HEK293 (cell line): ENCODE measurements at regions not wholly inside any gene's neighbourhood (a gene's known extent, or its start where the extent isn't known, plus 50 kb on each side); places are given as distances from the start of the nearest gene placed in this dataset.

ENCODE experiments used
- CTCF ChIA-PET: fragments of 350-600 bp; formaldehyde crosslinking; extraction: SDS; loops from one replicate; lab custom pipeline; 2021; ENCODE audit warnings: antibody characterized with exemption; lab: Yijun Ruan, JAX
- POLR2A ChIA-PET: fragments of 300-600 bp; formaldehyde crosslinking; extraction: SDS; loops from one replicate; lab custom pipeline; 2020; ENCODE audit warnings: antibody characterized with exemption, inconsistent platforms; lab: Yijun Ruan, JAX
- H3K27ac ChIP-seq: fragments of 200-500 bp; sonication (Bioruptor generic); 2 replicates; pipeline ENCODE4 v1.5.1; 2014; ENCODE audit warnings: low read depth, low read length, control low read depth, inconsistent platforms; ENCODE audit errors: extremely low read depth
- H3K36me3 ChIP-seq, 2 experiments: fragments of 200-500 bp in 1 of 2; sonication (Bioruptor generic) in 1 of 2; 1 replicate in 1 of 2; 2 replicates in 1 of 2; pipeline ENCODE4 v1.5.1; 2014 to 2017; ENCODE audit warnings: inconsistent platforms in 2 of 2, low read length in 2 of 2; ENCODE audit not compliant: control insufficient read depth in 2 of 2, insufficient read depth in 1 of 2
- H3K4me1 ChIP-seq: fragments of 200-500 bp; sonication (Bioruptor generic); 2 replicates; pipeline ENCODE4 v1.5.1; 2014; ENCODE audit warnings: mild to moderate bottlenecking, low read length, inconsistent platforms; ENCODE audit not compliant: control insufficient read depth, insufficient read depth
- H3K4me3 ChIP-seq: 2 replicates; pipeline ENCODE4 v1.5.1; 2011; ENCODE audit warnings: low read depth, mild to moderate bottlenecking, control low read depth, low read length, moderate library complexity
- H3K9me3 ChIP-seq: fragments of 200-500 bp; sonication (Bioruptor generic); 2 replicates; pipeline ENCODE4 v1.5.1; 2014; ENCODE audit warnings: low read depth, low read length, inconsistent platforms; ENCODE audit not compliant: control insufficient read depth, insufficient read depth
- BCL11B ChIP-seq: fragments of 450-650 bp; formaldehyde crosslinking; IDR thresholded peaks from 2 replicates; pipeline ENCODE4 v1.5.1; 2016; ENCODE audit warnings: low read depth, missing biosample characterization, missing genetic modification characterization
- EGR2 ChIP-seq: fragments of 450-650 bp; formaldehyde crosslinking; IDR thresholded peaks from 2 replicates; pipeline ENCODE4 v1.5.1; 2016; ENCODE audit warnings: low read depth, missing biosample characterization, missing genetic modification characterization
- IKZF3 ChIP-seq: fragments of 450-650 bp; IDR thresholded peaks from 2 replicates; pipeline ENCODE4 v1.5.0; 2018; ENCODE audit warnings: missing biosample characterization, mild to moderate bottlenecking, missing genetic modification characterization, moderate library complexity
- SCRT1 ChIP-seq: fragments of 450-650 bp; formaldehyde crosslinking; IDR thresholded peaks from 2 replicates; pipeline ENCODE4 v1.5.1; 2016; ENCODE audit warnings: missing biosample characterization, missing genetic modification characterization, borderline replicate concordance
- TCF7L2 ChIP-seq: IDR thresholded peaks from 2 replicates; pipeline ENCODE4 v1.6.1; 2011; ENCODE audit warnings: low read depth, mild to moderate bottlenecking, inconsistent platforms, low read length, moderate library complexity, borderline replicate concordance
- ZBTB49 ChIP-seq: fragments of 450-650 bp; formaldehyde crosslinking; IDR thresholded peaks from 2 replicates; pipeline ENCODE4 v1.5.1; 2016; ENCODE audit warnings: missing biosample characterization, missing genetic modification characterization, low read depth
- ZFHX2 ChIP-seq: fragments of 450-650 bp; formaldehyde crosslinking; conservative IDR thresholded peaks from 2 replicates; pipeline ENCODE4 v1.5.1; 2016; ENCODE audit warnings: missing biosample characterization, missing genetic modification characterization
- ZNF121 ChIP-seq: fragments of 450-650 bp; formaldehyde crosslinking; IDR thresholded peaks from 2 replicates; pipeline ENCODE4 v1.5.1; 2016; ENCODE audit warnings: missing biosample characterization, missing genetic modification characterization
- ZNF16 ChIP-seq: fragments of 450-650 bp; formaldehyde crosslinking; IDR thresholded peaks from 2 replicates; pipeline ENCODE4 v1.5.1; 2016; ENCODE audit warnings: low read depth, missing biosample characterization, missing genetic modification characterization
- ZNF223 ChIP-seq: fragments of 450-650 bp; formaldehyde crosslinking; IDR thresholded peaks from 2 replicates; pipeline ENCODE4 v1.5.1; 2016; ENCODE audit warnings: missing biosample characterization, missing genetic modification characterization
- ZNF311 ChIP-seq: fragments of 450-650 bp; formaldehyde crosslinking; IDR thresholded peaks from 2 replicates; pipeline ENCODE4 v1.5.1; 2017; ENCODE audit warnings: missing biosample characterization, missing genetic modification characterization, borderline replicate concordance
- ZNF335 ChIP-seq: fragments of 450-650 bp; formaldehyde crosslinking; conservative IDR thresholded peaks from 2 replicates; pipeline ENCODE4 v1.5.1; 2016; ENCODE audit warnings: missing biosample characterization, missing genetic modification characterization
- ZNF341 ChIP-seq: fragments of 450-650 bp; formaldehyde crosslinking; IDR thresholded peaks from 2 replicates; pipeline ENCODE4; 2016; ENCODE audit warnings: low read depth, missing biosample characterization, missing genetic modification characterization
- ZNF518A ChIP-seq: fragments of 450-650 bp; formaldehyde crosslinking; conservative IDR thresholded peaks from 2 replicates; pipeline ENCODE4 v1.5.1; 2016; ENCODE audit warnings: low read depth, missing biosample characterization, missing genetic modification characterization
- ZNF548 ChIP-seq: fragments of 450-650 bp; formaldehyde crosslinking; IDR thresholded peaks from 2 replicates; pipeline ENCODE4 v1.5.1; 2016; ENCODE audit warnings: missing biosample characterization, missing genetic modification characterization
- ZNF626 ChIP-seq: fragments of 450-650 bp; sonication (Bioruptor Pico); formaldehyde crosslinking; IDR thresholded peaks from 2 replicates; pipeline ENCODE4 v1.5.1; 2018; ENCODE audit warnings: missing biosample characterization, missing genetic modification characterization, inconsistent platforms
- ZNF658 ChIP-seq: fragments of 450-650 bp; formaldehyde crosslinking; IDR thresholded peaks from 2 replicates; pipeline ENCODE4; 2016; ENCODE audit warnings: missing biosample characterization, missing genetic modification characterization
- ZNF670 ChIP-seq: fragments of 450-650 bp; formaldehyde crosslinking; IDR thresholded peaks from 2 replicates; pipeline ENCODE4 v1.5.1; 2016; ENCODE audit warnings: missing biosample characterization, missing genetic modification characterization, low read depth
- ZNF791 ChIP-seq: fragments of 450-650 bp; formaldehyde crosslinking; IDR thresholded peaks from 2 replicates; pipeline ENCODE4 v1.5.1; 2016; ENCODE audit warnings: missing biosample characterization, missing genetic modification characterization
- TF ChIP-seq, protein P1 (sequence below): fragments of 450-650 bp; formaldehyde crosslinking; conservative IDR thresholded peaks from 2 replicates; pipeline ENCODE4 v1.5.1; 2016; ENCODE audit warnings: low read depth, missing biosample characterization, missing genetic modification characterization
- TF ChIP-seq, protein P2 (sequence below): fragments of 450-650 bp; formaldehyde crosslinking; IDR thresholded peaks from 2 replicates; pipeline ENCODE4 v1.5.1; 2017; ENCODE audit warnings: missing biosample characterization, missing genetic modification characterization

GRCh38 chr11:8328231-8328794 is 64.6 kb upstream of the LMO1 start (continued):
- TF ChIP-seq, protein P1, sequence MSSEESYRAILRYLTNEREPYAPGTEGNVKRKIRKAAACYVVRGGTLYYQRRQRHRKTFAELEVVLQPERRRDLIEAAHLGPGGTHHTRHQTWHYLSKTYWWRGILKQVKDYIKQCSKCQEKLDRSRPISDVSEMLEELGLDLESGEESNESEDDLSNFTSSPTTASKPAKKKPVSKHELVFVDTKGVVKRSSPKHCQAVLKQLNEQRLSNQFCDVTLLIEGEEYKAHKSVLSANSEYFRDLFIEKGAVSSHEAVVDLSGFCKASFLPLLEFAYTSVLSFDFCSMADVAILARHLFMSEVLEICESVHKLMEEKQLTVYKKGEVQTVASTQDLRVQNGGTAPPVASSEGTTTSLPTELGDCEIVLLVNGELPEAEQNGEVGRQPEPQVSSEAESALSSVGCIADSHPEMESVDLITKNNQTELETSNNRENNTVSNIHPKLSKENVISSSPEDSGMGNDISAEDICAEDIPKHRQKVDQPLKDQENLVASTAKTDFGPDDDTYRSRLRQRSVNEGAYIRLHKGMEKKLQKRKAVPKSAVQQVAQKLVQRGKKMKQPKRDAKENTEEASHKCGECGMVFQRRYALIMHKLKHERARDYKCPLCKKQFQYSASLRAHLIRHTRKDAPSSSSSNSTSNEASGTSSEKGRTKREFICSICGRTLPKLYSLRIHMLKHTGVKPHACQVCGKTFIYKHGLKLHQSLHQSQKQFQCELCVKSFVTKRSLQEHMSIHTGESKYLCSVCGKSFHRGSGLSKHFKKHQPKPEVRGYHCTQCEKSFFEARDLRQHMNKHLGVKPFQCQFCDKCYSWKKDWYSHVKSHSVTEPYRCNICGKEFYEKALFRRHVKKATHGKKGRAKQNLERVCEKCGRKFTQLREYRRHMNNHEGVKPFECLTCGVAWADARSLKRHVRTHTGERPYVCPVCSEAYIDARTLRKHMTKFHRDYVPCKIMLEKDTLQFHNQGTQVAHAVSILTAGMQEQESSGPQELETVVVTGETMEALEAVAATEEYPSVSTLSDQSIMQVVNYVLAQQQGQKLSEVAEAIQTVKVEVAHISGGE (tag by site-specific recombination), result no peak
- TF ChIP-seq ZNF341 (no peak), ZNF626 (tag by site-specific recombination) (no peak), ZNF223 (tag by site-specific recombination) (no peak), ZBTB49 (tag by site-specific recombination) (no peak)

DNA sequence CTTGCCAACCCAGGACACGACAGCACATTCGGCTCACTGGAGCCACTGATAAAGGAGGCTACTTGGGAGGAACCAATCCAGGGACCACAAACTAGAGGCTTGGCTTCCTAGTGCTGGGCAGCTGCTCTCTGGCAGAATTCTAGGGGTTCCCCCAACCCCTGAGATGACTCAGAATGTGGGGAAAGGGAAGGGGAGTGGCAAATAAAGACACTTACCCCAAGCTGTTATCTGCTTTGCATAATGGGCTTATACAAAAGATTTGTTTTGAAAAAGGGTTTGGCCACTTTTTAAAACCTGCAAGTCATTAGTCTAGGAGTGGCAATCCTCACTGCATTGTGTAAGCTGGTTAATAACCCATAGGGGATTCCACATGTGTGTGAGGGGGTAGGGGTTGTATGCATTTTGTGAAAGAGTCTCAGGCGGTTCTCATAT is 64.1 kb upstream of the LMO1 start:
- H3K9me3 ChIP-seq, result no peaks in the 10 kb centered on the region
- TF ChIP-seq ZNF658 (tag by site-specific recombination), result no peak
- TF ChIP-seq TCF7L2, result no peak
- TF ChIP-seq ZNF311, result no peak
- TF ChIP-seq ZNF548, result no peak
- no peak for TF ChIP-seq ZNF335 (tag by site-specific recombination)
- TF ChIP-seq IKZF3, result no peak
- TF ChIP-seq ZNF16 (tag by site-specific recombination), result no peak
- TF ChIP-seq ZNF670 (tag by site-specific recombination), result no peak
- ChIA-PET POLR2A (no interaction called here), CTCF (interaction anchor here (0.6 to 1.5 kb wide), 10 partner anchors 9 to 781 kb away, joined by 3 to 8 read pairs (median 3); no protein-coding TSS in a partner anchor)
- no peak overlapping the region for H3K27ac ChIP-seq
- H3K4me3 ChIP-seq, result no peak overlapping the region
- no peaks in the 10 kb centered on the region for H3K36me3 ChIP-seq
- peaks cover 6% of the 10 kb centered on the region; the same call in 1 of the 2 replicates for H3K4me1 ChIP-seq

DNA sequence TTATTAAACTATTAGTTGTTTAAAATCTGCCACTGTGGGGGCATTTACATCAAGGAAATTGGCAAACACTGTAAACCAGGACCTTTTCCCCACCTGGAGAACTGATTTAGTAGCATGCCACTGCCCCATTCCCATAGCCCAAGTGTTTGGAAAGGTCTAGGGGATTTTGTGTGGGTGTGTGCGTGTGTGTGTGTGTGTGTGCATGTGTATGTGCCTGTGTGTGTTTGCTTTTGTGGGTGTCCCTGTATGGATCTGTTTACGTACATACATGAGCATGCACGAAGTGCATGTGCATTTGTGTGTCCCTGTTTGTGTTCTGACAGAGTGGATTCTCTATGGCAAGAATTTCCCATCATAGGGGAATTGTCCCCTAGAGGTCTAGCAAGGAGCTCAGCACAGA is 62.7 kb upstream of the LMO1 start:
- ChIA-PET CTCF (interaction anchor here (0.8 kb wide), 1 partner anchor 19 kb away, joined by 3 read pairs; no protein-coding TSS in a partner anchor), POLR2A (no interaction called here)
- Histone ChIP-seq H3K4me3 (no peak overlapping the region), H3K36me3 (no peaks in the 10 kb centered on the region), H3K27ac (no peak overlapping the region), H3K4me1 (peaks cover 6% of the 10 kb centered on the region; the same call in 1 of the 2 replicates), H3K9me3 (no peaks in the 10 kb centered on the region)
- TF ChIP-seq ZFHX2 (tag by site-specific recombination) (peak; percentile 68), ZNF121 (no peak), ZNF518A (tag by site-specific recombination) (no peak), BCL11B (no peak), EGR2 (peak; percentile 22; the same call in 1 of the 2 replicates), SCRT1 (no peak), ZNF791 (tag by site-specific recombination) (no peak)
- TF ChIP-seq, protein P2, sequence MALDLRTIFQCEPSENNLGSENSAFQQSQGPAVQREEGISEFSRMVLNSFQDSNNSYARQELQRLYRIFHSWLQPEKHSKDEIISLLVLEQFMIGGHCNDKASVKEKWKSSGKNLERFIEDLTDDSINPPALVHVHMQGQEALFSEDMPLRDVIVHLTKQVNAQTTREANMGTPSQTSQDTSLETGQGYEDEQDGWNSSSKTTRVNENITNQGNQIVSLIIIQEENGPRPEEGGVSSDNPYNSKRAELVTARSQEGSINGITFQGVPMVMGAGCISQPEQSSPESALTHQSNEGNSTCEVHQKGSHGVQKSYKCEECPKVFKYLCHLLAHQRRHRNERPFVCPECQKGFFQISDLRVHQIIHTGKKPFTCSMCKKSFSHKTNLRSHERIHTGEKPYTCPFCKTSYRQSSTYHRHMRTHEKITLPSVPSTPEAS (tag by site-specific recombination), result peak; percentile 60
